ENCODE measurements at regions not wholly inside any gene's neighbourhood (a gene's known extent, or its start where the extent isn't known, plus 50 kb on each side); places are given as distances from the start of the nearest gene placed in this dataset.

GRCh38 chr1:167145965-167146364 lies 52.1 kb downstream of the STYXL2 start:
- no peak for DNase-seq

- DNase-seq, result no peak
These were observed 53.1 kb downstream of the STYXL2 start for GRCh38 chr1:167146903-167147539.

DNA sequence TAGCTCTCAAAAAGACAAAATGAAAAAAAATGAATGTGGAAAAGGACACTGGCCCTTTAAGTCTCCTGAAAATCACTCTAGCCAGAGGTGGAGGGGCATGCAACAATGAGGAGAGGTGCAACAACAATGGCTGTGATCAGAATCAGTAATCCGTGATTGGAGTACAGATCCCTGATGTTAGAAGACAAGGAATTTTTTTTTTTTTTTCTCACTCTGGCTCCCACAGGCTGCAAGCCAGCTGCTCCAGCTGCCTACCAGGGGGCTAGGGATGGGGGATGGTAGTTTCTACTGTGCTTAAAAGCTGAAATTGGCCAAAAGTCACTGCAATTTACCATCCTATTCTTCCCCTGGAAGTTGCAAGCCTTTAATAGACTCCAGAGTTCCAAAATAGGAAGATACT lies 54.5 kb downstream of the STYXL2 start:
- DNase-seq, result no peak

DNA sequence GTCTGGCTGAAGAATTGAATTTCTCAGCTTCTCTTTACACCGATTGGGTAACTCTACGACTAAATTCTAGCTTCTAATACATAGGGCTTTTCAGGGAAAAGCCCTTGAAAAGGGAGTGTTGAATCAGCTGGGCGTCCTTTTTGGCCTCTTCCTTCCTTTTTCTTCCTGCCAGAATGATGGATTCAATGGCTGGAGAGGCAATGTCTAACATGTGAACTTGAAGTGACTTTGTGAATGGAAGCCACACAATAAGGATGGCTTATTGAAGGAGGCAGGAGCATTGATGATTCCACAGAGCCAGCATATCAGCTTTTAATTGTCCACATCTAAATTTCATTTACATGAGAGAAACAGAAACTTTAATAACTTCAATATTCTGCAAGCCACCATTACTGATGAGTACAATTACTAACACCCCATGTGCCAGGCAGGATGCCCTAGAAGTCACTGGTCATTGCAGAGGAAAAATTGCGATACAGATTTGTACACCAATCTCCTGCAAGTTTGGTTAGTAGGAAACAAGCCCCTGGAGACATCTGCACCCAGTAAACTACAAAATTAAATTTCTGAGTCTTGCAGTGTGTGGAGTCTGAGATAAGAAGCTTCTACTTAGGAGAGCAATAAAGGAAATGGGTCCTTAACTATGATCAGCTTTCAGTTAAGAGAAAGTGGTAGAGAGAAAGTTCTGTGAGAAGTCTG lies 56.1 kb downstream of the STYXL2 start:
- DNase-seq, result no peak

DNA sequence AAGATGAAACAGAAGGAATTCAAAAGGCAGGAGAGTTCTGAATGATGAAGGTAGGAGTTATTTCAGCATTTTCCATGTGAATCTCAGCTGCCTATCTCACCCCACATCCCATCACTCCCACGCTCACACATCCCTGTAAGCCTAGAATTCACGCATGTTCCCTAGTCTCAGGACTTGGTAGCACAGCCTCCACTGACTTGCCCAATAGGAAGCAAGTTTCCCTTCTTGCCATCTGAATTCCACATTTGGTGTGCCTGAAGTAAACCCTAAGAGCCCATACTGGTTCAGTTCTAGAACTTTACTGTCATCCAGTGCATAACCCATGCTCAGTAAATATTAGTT lies 56.6 kb downstream of the STYXL2 start:
- no peak for DNase-seq

- DNase-seq, result no peak
These were observed 58.5 kb downstream of the STYXL2 start for GRCh38 chr1:167152192-167152876.

- DNase-seq, result no peak
These were observed 62.6 kb downstream of the STYXL2 start for GRCh38 chr1:167156466-167156865.

- DNase-seq, result no peak
These were observed 63.2 kb downstream of the STYXL2 start for GRCh38 chr1:167157114-167157513.

DNA sequence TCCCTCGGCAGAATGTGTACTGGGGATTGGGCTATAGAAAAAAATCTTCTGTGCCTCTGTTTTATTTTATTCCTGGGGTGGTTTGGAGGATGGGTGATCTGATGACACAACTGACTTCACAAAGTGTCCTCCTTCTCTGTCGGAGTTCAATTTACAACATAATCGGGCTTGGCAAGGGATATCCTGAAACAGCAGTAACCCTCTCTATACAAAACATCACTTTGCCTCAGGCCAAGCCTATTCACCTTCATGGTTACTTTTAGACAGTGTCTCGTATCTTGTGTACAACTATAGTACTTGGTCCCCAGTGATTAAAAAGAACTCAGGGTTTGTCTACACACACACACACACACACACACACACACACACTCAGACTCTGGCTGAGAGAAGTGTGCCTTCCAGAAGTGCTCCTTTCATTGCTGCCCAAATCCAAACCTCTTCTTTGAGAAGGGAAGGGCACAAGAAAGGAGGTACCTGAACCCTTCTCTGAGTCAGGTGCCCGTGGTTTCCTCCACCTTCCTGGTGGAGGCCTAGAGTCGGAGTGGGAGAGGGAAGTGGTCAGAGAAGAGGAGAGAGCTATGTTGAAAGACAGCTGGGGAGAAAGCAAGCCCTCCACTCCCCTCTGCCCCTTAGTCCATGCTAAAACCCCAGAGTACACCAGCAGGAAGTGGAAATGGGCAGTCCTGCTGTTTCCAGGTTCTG lies 62.4 kb upstream of the POU2F1 start:
- DNase-seq, result no peak

DNA sequence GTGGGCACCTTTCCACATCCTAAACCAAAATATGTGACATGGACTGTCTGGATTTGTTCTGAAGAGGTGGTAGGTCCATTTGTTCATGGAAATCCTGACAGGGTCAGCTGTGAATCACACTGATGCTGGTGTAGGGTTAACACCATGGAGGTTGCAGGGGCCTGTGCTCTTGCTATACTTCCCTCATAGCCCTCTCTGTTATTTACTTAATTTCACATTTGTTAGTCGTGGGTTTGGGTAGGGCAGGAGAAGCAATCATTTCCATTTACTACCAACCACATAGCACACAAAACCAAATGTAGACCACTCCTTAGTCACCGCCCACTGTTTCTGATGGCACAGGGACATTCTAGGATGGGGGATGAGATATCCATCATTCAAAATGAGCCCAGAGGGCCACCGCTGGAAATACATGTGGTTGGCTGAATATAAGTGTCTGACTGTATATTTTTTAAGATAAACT lies 61.8 kb upstream of the POU2F1 start:
- DNase-seq, result no peak

DNA sequence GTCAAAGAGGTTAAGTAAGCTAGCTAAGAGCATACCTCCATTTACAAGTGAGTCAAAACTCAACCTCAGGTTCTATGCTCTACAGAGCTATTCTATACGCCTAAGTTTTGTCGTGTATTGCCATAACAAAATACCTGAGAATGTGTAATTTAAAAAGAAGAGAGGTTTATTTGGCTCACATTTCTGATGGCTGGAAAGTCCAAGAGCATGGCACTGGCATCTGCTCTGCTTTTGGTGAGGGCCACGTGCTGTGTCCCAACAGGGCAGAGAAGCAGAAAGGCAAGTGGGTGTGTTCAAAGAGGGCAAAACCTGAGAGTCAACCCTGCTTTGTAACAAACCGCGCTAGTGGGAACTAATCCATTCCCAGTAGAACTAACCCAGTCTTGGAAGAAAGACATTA lies 60.9 kb upstream of the POU2F1 start:
- no peak for DNase-seq

DNA sequence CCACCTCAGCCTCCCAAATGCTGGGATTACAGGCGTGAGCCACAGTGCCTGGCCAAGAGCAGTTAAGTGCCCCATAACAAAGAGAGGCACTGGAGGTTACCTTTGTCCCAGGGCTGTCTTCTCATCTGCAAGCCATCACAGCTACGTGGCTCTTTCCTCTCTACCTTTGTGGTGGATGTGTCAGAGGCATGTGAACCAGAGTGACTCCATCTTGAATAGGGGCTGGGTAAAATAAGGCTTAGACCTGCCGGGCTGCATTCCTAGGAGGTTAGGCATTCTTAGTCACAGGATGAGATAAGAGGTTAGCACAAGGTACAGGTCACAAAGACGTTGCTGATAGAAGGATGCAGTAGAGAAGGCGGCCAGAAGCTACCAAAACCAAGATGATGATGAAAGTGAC lies 59.4 kb upstream of the POU2F1 start:
- no peak for DNase-seq

DNA sequence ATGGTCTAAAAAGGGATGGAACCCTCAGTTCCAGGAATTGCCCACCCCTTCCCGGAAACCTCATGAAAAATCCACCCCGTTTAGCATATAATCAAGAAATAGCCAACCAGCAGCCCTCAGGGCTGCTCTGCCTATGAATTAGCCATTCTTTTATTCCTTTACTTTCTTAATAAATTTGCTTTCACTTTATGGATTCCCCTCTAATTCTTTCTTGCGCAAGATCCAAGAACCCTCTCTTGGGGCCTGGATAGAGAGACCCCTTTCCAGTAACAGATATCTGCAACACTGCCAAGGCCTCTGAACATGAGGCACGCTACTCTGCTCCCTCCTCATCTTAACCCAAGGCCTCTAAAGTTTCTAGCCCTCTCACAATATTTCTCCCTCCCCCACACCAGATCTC lies 58.9 kb upstream of the POU2F1 start:
- DNase-seq, result no peak

DNA sequence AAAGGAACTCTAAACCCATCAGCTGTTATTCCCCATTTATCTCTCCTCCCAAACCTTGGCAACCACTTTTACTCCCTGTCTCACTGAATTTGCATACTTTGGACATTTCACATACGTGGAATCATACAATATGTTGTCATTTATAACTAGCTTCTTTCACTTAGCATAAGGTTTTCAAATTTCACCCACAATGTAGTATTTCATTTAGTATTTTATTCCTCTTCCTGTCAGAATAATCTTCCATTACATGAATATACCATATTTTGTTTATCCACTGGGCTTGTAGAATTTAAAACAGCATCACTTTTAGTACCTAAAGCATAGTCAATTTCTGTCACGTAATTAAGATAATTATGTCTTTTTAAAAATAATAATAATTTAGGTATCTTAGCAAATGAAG lies 55.5 kb upstream of the POU2F1 start:
- no peak for DNase-seq

- peak; percentile 35 for DNase-seq
These were observed 54.6 kb upstream of the POU2F1 start for GRCh38 chr1:167165948-167166689.

DNA sequence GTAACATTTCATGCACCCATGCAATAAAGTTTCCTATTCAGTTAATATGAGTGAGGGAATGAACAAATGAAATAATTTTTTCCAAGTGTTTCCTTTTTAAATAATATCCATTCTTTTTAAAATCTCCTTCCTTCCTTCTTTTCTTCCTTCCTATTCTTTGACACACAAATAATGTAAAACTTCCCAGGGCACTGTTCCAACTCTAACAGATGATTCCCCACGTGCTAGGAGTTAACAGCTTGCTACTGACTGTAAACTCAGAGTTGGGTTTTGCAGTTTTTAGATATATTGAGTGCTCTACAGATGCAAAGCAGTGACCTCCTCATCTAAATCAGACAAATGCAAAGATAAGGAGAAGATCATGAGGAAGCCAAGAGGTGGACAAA lies 54.0 kb upstream of the POU2F1 start:
- DNase-seq, result no peak

- no peak for DNase-seq
These were observed 52.3 kb upstream of the POU2F1 start for GRCh38 chr1:167168424-167168823.

DNA sequence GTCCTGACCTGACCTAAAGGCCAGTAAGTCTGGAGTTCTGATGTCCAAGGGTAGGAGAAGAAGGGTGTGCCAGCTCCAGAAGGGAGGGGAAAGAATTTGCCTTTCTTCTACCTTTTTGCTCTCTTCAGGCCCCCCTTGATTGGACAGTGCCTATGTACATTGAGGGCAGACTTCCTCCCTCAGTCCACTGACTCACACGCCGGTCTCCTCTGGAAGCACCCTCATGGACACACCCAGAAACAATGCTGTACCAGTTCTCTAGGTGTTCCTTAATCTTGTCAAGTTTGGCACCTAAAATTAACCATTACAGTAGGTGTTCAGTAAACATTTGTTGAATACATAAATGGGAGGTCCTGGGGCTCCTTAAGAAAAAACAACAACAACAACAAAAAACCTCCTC lies 51.0 kb upstream of the POU2F1 start:
- DNase-seq, result no peak
